HG02798 (cell line): ENCODE measurements at regions not wholly inside any gene's neighbourhood (a gene's known extent, or its start where the extent isn't known, plus 50 kb on each side); places are given as distances from the start of the nearest gene placed in this dataset.

Source experiments
- ATAC-seq: cut with Tn5 transposase; IDR thresholded peaks from one replicate; pipeline ENCODE4 v1.9.1; 2021; ENCODE audit warnings: mild to moderate bottlenecking; ENCODE audit not compliant: unreplicated experiment, poor library complexity

GRCh38 chr21:28489821-28490350, 502.8 kb downstream of the LTN1 start:
- no peak for ATAC-seq

DNA sequence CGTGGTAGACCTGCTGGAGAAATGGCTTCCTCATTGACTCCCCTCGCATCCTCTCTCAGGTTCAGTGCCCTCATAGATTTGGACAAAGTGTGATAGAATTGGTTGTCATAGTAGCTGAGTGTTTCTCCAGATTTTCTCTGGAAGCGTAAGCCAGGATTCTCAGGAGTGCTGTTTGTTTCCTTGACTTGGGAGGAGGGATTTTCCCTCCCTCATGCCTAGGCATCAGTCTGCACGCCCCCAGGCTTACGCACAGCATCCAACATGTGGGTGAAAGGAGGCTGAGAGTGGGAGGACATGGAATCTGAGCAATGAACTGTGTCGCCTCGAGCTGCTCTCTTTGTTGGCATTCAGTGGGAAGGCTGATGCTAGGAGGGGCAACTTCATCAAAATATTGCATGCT, 503.5 kb downstream of the LTN1 start:
- no peak for ATAC-seq

DNA sequence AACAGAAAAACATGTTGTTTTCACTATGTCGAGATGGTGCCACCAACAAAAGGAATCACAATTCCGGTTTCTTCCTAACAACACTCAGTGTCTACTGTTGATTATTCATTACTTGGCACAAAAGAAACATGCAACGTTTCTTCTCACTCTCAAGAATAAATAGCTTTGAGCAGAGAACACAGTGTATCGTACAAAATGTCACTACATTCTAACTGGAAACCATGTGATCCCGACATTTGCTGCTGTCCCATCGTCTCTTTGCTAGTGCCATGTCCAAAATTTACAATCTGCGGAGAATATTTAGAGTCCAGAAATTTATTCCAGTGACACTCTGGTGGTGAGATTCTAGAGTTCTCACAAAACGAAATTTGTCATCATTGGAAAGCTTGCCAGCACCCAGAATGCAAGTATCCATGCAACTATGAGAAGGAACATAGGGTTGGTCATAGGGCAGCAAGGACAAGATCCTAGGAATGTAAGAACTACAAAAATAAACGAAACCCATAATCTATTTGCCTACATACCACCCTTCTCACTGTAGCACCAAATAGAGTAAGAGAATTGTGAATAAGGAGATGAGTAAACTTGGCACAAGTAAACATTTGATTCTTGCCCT, 505.1 kb downstream of the LTN1 start:
- no peak for ATAC-seq

DNA sequence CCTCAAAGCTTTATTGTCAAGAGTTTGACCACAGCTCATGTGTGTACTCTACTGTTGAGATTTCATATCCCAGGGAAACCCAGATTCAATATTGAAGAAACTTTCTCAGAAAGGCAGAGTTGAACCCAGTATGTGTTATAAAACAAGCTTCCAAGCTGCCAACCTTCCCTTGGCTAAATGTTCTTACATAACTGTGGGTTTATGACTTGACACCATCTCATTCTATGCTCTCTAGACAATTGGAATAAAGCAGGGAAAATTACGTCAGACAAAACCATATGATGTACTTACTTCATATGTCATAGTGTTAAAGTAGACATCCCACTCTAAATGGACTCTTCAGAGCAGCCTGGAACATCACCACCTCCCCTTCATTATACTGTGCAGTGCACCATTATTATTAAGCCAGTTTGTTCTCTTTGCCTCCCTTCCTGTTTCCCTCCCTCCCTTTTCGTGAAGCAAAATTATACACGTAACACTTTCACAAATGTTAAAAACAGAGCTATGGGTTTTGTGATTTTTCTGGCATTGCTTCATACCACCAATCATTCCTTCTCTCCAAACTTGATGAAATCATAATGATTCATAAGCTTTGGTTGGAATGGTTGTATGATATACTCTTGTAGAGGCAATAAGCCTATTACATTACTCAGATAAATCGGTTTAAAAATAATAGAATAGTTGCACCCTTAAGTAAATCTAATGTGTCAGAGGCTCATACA, 507.2 kb downstream of the LTN1 start:
- ATAC-seq: no peak

DNA sequence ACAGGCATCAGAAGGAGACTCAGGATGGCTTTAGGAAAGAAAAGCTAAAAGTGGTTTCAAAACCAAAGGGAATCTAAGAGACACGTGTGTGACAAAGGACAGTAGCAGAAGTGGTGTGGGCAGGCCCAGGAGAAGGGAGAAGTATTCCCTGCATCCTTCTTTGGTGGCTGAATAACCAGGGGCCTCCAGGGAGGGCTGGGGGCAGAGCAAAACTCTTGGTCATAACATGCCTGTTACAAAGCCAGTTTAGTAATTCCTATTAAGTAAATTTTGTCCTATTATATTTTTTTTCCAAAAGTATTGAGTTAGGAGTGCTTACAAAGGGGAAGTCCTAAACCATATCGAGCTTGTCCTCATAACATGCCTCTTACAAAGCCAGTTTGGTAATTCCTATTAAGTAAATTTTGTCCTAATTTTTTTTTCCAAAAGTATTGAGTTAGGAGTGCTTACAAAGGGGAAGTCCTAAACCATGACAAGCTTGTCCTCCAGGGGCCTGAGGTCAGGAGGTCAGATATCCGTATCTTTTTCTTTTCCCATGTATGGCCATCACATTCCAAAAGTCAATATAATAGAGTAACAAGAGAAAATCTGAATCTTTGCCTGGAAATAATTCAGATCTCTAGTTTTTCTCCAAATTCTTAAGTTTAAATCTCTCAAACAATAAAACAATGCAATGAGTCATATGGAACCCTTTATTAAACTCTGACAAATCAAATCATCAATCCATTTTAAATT, 509.2 kb downstream of the LTN1 start:
- no peak for ATAC-seq

GRCh38 chr21:28482657-28483056, 510.0 kb downstream of the LTN1 start:
- ATAC-seq: no peak

DNA sequence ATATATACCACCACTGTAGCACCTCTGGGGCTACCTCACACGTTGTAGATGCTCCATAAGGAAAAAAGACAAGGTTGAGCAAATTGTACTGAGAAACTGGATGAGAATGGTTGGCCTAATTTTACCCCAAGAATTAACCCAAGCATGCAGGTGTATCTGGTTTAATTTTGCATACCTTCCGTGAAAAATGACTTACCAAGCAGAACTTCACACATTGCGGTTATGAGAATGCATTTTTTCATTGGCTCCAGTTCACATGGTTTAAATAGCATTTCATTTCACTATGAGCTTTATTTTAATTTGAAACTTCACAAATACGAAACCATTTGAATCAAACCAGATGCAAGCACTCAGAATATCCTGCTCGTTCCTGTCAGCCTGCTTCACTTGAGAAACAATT, 512.2 kb downstream of the LTN1 start:
- peak; percentile 68 for ATAC-seq

- peak; percentile 69 for ATAC-seq
These were observed 519.0 kb downstream of the LTN1 start for GRCh38 chr21:28473530-28474220.

DNA sequence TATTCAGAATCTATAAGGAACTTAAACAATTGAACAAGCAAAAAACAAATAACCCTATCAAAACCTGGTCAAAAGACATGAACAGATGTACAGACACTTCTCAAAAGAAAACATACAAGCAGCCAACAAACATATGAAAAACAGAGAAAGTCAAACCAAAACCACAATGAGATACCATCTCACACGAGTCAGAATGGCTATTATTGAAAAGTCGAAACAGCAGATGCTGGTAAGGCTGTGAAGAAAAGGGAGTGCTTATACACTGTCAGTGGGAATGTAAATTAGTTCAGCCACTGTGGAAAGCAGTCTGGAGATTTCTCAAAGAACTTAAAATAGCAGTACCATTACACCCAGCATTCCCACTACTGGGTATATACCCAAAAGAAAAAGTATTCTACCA, 520.1 kb downstream of the LTN1 start:
- ATAC-seq: peak; percentile 73

GRCh38 chr21:28464988-28465387, 527.7 kb downstream of the LTN1 start:
- ATAC-seq: no peak

- no peak for ATAC-seq
These were observed 528.6 kb downstream of the LTN1 start for GRCh38 chr21:28464095-28464494.

DNA sequence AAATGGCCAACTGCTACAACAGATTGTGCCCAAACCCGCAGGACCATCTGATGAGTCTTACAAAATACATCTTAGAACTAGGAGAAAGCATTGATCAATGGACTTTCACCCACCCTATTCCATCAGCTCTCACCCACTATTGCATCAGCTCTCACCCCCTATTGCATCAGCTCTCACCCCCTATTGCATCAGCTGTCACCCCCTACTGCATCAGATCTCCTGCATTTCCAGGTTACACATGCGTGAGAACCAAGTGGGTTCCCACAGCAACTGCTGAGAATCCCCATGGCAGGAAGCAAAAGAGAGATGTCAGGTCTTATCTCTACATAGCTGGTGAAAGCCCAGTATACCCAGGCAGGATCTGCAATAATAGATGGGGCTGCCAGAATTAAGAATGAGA, 533.5 kb downstream of the LTN1 start:
- no peak for ATAC-seq

DNA sequence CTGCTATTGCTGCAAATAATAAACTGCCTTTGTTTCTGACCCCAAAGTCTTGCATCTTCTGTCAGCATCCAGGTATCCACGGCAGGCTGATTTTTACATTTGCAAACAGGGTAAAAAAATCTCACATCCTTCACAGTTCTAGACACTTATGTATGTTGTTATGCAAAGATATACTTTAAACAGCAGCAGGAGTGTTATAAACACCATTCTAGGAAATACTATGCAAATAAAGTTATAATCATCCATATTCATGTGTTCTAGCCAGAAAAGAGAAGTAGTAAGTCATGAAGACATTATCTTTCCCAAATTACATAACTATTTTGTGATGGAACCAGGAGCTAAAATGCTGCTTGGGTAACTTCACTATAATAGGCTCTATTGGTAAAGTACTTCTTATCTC, 534.2 kb downstream of the LTN1 start:
- ATAC-seq: no peak

DNA sequence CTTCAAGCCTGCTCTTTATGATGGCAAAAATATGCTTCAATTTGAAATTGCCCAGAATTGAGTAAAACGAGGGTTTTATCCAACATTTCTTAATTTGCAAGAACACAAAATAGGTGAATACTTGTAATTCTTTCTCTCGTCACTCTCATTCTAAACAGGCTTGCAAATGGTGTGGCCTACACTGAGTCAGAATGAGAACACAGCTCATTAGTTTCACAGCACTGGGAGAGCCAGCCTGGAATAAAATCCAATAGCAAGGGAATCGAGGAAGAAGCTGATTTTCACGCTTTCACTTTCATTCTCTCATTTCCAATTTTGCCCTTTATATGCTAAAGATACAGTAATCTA, 537.5 kb downstream of the LTN1 start:
- ATAC-seq: no peak

DNA sequence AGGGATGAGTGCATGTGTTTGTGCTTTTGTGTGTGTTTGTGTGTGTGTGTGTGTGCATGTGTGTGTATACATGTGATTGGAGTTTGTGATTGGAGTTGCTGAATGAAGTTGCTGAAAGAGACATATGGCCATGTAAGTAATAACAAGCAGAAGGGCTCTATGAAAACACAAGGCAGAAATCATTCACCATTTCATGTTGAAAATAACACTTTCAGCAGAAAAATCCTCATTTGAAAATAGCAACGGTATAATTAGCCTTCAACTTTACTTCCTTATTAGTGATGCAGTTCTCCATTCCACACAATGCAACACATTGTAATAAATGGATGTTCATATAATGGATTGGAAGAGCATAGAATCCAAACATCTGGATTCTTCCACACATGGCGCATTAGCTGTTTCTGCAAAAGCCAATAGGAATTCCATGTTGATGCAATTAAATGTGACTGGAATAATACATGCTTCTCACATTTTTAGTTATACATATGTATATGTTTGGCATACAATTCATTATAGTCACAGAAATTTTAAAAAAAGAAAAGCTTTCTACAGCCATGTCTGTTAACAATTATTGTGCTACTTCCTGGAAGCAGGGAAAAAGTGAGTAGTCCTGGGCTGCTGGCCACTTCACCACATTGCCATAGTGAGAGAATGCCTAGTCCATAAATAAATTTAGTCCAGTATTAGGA, 538.0 kb downstream of the LTN1 start:
- no peak for ATAC-seq

- no peak for ATAC-seq
These were observed 545.2 kb downstream of the LTN1 start for GRCh38 chr21:28447462-28447861.

DNA sequence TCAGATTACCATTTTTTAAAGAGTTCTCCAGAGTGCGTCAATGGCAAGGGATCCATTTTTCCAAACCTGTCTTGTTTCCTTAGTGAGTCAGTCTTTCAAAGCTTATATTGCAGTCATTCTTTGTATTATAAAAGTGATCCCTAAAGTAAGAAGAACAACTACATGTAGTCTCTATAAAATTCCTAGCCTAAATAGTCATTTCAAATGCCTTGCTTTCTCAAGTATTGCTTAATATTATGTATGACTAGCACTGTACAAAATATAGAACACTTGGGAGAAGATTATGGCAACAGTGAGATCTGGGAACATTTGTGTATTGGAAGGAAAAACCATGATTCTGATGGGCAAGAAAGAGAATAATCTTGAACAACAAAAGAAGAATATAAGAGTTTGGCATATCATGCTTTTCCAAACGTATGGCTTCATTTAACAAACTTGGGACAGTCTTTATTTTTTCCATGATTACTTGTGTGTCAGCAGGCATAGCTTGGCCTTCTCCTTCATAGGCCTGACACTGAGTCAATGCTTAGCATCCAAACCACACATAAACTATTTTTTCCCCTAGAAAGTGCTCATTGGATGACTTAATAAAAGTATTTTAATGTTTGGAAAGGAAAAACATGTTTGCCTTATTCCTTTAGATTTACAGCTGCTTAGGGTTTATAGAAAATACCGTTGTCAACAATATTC, 547.4 kb downstream of the LTN1 start:
- ATAC-seq: no peak

- ATAC-seq: no peak
These were observed 548.1 kb downstream of the LTN1 start for GRCh38 chr21:28444557-28444956.

GRCh38 chr21:28444111-28444510, 548.6 kb downstream of the LTN1 start:
- no peak for ATAC-seq

GRCh38 chr21:28442624-28443023, 550.1 kb downstream of the LTN1 start:
- ATAC-seq: no peak
